ENCODE measurements at regions not wholly inside any gene's neighbourhood (a gene's known extent, or its start where the extent isn't known, plus 50 kb on each side); places are given as distances from the start of the nearest gene placed in this dataset.

DNA sequence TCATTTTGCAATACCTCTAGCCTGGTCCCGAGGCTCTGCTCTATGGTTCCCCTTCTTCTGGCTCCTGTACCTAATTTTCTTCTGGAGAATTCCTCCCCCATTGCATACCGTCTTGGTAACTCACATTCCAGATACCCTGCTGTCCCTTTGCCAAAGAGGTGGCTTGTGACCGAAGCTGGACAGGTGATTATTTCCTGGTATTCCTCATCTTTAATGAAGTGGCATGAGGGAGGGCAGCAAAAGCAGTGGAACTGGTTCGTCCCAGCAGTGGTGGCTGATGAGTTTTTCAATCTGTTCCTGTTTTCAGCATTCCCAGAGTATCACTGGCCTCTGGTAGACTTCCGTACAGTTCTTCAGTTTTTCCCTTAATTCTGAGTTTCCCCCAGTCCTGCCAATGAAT is 186.2 kb upstream of the CADPS start:
- Histone ChIP-seq H2AFZ (ENCODE audit: insufficient read depth, low read depth, low read length, poor library complexity, severe bottlenecking) (no peak overlapping the region), H3K27ac (ENCODE audit: low read depth in 1 of 2, low read length in 2 of 2) (no peak overlapping the region), H3K9ac (ENCODE audit: insufficient read depth, low read length, poor library complexity, severe bottlenecking) (no peak overlapping the region), H3K4me3 (replicated peaks in 1 of 3; ENCODE audit: low read depth in 2 of 3, low read length in 3 of 3) (no peak overlapping the region), H3K9me3 (replicated peaks in 1 of 2; ENCODE audit: control insufficient read depth in 1 of 2, insufficient read depth in 1 of 2, low read length in 2 of 2) (no peaks in the 10 kb centered on the region), H3K79me2 (ENCODE audit: insufficient read depth, low read length) (no peaks in the 10 kb centered on the region), H3K4me2 (replicated peaks; ENCODE audit: extremely low read depth, low read length, poor library complexity, severe bottlenecking) (no peak overlapping the region), H3K36me3 (replicated peaks in 1 of 2; ENCODE audit: control insufficient read depth in 1 of 2, insufficient read depth in 2 of 2, low read length in 2 of 2) (no peaks in the 10 kb centered on the region), H3K4me1 (ENCODE audit: control insufficient read depth in 1 of 2, insufficient read depth in 2 of 2, low read length in 2 of 2) (no peaks in the 10 kb centered on the region), H3K27me3 (ENCODE audit: control insufficient read depth in 2 of 2, insufficient read depth in 2 of 2, low read length in 2 of 2) (no peaks in the 10 kb centered on the region), H4K20me1 (ENCODE audit: insufficient read depth, low read length) (no peaks in the 10 kb centered on the region)
- intact Hi-C loops (cut with micrococcal nuclease) = no loop called here
- no peak for DNase-seq
- TF ChIP-seq, protein P1, sequence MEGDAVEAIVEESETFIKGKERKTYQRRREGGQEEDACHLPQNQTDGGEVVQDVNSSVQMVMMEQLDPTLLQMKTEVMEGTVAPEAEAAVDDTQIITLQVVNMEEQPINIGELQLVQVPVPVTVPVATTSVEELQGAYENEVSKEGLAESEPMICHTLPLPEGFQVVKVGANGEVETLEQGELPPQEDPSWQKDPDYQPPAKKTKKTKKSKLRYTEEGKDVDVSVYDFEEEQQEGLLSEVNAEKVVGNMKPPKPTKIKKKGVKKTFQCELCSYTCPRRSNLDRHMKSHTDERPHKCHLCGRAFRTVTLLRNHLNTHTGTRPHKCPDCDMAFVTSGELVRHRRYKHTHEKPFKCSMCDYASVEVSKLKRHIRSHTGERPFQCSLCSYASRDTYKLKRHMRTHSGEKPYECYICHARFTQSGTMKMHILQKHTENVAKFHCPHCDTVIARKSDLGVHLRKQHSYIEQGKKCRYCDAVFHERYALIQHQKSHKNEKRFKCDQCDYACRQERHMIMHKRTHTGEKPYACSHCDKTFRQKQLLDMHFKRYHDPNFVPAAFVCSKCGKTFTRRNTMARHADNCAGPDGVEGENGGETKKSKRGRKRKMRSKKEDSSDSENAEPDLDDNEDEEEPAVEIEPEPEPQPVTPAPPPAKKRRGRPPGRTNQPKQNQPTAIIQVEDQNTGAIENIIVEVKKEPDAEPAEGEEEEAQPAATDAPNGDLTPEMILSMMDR (IDR thresholded peaks at IDR 0.05) = no peak
- Mint-ChIP-seq H3K27me3 (ENCODE audit: low read depth in 3 of 3) (no peaks in the 10 kb centered on the region), H3K27ac (peak overlapping the region in 1 of 7 donors; percentile 35), H3K4me1 (no peaks in the 10 kb centered on the region), H3K9me3 (peaks cover 0 to 2% (median 0%) of the 10 kb centered on the region in 7 donors), H3K36me3 (no peaks in the 10 kb centered on the region), H3K4me3 (no peak overlapping the region)
- WGBS (ENCODE audit: insufficient coverage) = 90% methylated on average over 2 of the region's 5 CpGs

DNA sequence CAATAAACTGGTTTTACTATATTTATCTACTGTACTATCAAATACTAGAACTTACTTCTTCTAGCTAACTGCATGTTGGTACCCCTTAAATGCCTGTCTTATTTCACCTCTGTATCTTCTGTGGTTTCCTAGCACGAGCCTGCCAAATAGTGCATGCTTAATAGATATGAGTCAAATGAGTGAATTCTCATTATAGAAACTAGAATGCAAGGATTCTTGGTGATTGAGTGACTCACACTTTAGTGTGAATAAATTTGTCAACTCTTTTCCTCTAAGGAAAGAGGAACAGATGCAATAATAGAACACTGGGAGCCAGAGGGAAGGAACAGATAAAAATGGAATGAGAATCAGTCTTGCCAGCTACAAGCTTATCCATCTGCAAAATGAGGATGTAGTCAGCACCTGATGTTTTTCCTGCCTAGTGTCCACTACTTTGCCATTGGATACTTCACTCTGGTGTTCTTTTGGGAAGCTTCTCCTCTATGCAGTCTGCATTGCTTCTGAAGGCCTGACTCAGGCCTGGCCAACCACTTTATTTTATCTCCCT is 189.1 kb upstream of the CADPS start:
- H3K9me3 ChIP-seq (replicated peaks in 1 of 2; ENCODE audit: control insufficient read depth in 1 of 2, insufficient read depth in 1 of 2, low read length in 2 of 2) = no peaks in the 10 kb centered on the region
- Mint-ChIP-seq H3K36me3 (no peaks in the 10 kb centered on the region), H3K4me3 (no peak overlapping the region), H3K4me1 (no peaks in the 10 kb centered on the region), H3K27me3 (ENCODE audit: low read depth in 3 of 3) (no peaks in the 10 kb centered on the region), H3K27ac (no peak overlapping the region), H3K9me3 (peaks cover 0 to 2% (median 0%) of the 10 kb centered on the region in 7 donors)
- no peak for DNase-seq
- H4K20me1 ChIP-seq (ENCODE audit: insufficient read depth, low read length) = no peaks in the 10 kb centered on the region
- intact Hi-C loops (cut with micrococcal nuclease) = no loop called here
- H2AFZ ChIP-seq (ENCODE audit: insufficient read depth, low read depth, low read length, poor library complexity, severe bottlenecking) = no peak overlapping the region
- H3K79me2 ChIP-seq (ENCODE audit: insufficient read depth, low read length) = no peaks in the 10 kb centered on the region
- H3K4me3 ChIP-seq (replicated peaks in 1 of 3; ENCODE audit: low read depth in 2 of 3, low read length in 3 of 3) = no peak overlapping the region
- no peak overlapping the region for H3K27ac ChIP-seq (ENCODE audit: low read depth in 1 of 2, low read length in 2 of 2)
- H3K27me3 ChIP-seq (ENCODE audit: control insufficient read depth in 2 of 2, insufficient read depth in 2 of 2, low read length in 2 of 2) = no peaks in the 10 kb centered on the region
- H3K4me1 ChIP-seq (ENCODE audit: control insufficient read depth in 1 of 2, insufficient read depth in 2 of 2, low read length in 2 of 2) = no peaks in the 10 kb centered on the region
- no peaks in the 10 kb centered on the region for H3K36me3 ChIP-seq (replicated peaks in 1 of 2; ENCODE audit: control insufficient read depth in 1 of 2, insufficient read depth in 2 of 2, low read length in 2 of 2)
- H3K9ac ChIP-seq (ENCODE audit: insufficient read depth, low read length, poor library complexity, severe bottlenecking) = no peak overlapping the region
- TF ChIP-seq, protein P1 (IDR thresholded peaks at IDR 0.05) = no peak
- H3K4me2 ChIP-seq (replicated peaks; ENCODE audit: extremely low read depth, low read length, poor library complexity, severe bottlenecking) = no peak overlapping the region
- WGBS (ENCODE audit: insufficient coverage) = no CpG with 5 or more reads among the region's 1 CpG

Measured in CD14-positive monocyte (primary cell).